ENCODE measurements at regions not wholly inside any gene's neighbourhood (a gene's known extent, or its start where the extent isn't known, plus 50 kb on each side); places are given as distances from the start of the nearest gene placed in this dataset.

GRCh38 chr15:81760686-81761085 lies 285.1 kb downstream of the MEX3B start:
- no peak for TF ChIP-seq CTCF (IDR thresholded peaks at IDR 0.05 in 2 of 3, conservative IDR thresholded peaks at IDR 0.05 in 1 of 3; ENCODE audit: insufficient read depth in 2 of 3, low read depth in 1 of 3, low read length in 3 of 3)
- TF ChIP-seq ZNF512 (tag; IDR thresholded peaks at IDR 0.05) = no peak
- TF ChIP-seq HDGF (IDR thresholded peaks at IDR 0.05) = no peak
